Activated CD8-positive, alpha-beta T cell treated with anti-CD3 and anti-CD28 coated beads for 36 hours (primary cell): ENCODE measurements at regions not wholly inside any gene's neighbourhood (a gene's known extent, or its start where the extent isn't known, plus 50 kb on each side); places are given as distances from the start of the nearest gene placed in this dataset.

ENCODE experiments used
- ATAC-seq: fragments of 200-7000 bp; cut with Tn5 transposase; one replicate; pipeline ENCODE4 v1.10.0; 2021; ENCODE audit warnings: mild to moderate bottlenecking, moderate library complexity
- CTCF ChIA-PET: fragments of 350-600 bp; sonication (Branson Sonifier 250); formaldehyde crosslinking; loops from one replicate; lab custom pipeline; 2021; ENCODE audit warnings: antibody characterized with exemption; lab: Charles Lee
- POLR2A ChIA-PET: fragments of 350-600 bp; sonication (Branson Sonifier 250); formaldehyde crosslinking; loops from one replicate; lab custom pipeline; 2021; ENCODE audit warnings: antibody characterized with exemption; lab: Charles Lee
- DNase-seq: peaks from one replicate; pipeline ENCODE4 v3.0.0-alpha.2; 2020
- H3K27ac Mint-ChIP-seq: one replicate; pipeline ENCODE4 v1.8.0; 2021; ENCODE audit warnings: mild to moderate bottlenecking, mixed read lengths
- H3K27me3 Mint-ChIP-seq: one replicate; pipeline ENCODE4 v1.8.0; 2021; ENCODE audit warnings: mixed read lengths
- H3K36me3 Mint-ChIP-seq: one replicate; pipeline ENCODE4 v1.8.0; 2021; ENCODE audit warnings: low read depth, mixed read lengths
- H3K4me1 Mint-ChIP-seq: one replicate; pipeline ENCODE4 v1.8.0; 2021; ENCODE audit warnings: low read depth, mixed read lengths
- H3K4me3 Mint-ChIP-seq: one replicate; pipeline ENCODE4 v1.8.0; 2021; ENCODE audit warnings: mild to moderate bottlenecking, moderate library complexity, mixed read lengths
- H3K9me3 Mint-ChIP-seq: one replicate; pipeline ENCODE4 v1.8.0; 2021; ENCODE audit warnings: mixed read lengths
- CTCF ChIP-seq: fragments of 200-600 bp; IDR thresholded peaks from one replicate; pipeline ENCODE4 v1.8.0; 2022; ENCODE audit warnings: antibody characterized with exemption, mild to moderate bottlenecking
- intact Hi-C: fragments of 100-400 bp; cut with micrococcal nuclease; formaldehyde crosslinking; loops from one replicate; pipeline ENCODE4 v1.10.0; 2022

GRCh38 chr4:101670897-101671296 is 119.6 kb upstream of the BANK1 start:
- no peaks in the 10 kb centered on the region for H3K4me1 Mint-ChIP-seq
- TF ChIP-seq CTCF, result no peak
- POLR2A ChIA-PET, result no interaction called here

GRCh38 chr4:101670370-101670769 is 120.2 kb upstream of the BANK1 start:
- H3K27ac Mint-ChIP-seq, result no peak overlapping the region
- no peak for DNase-seq
- ChIA-PET CTCF (no interaction called here), POLR2A (no interaction called here)
- intact Hi-C loops, result no loop called here
- H3K4me1 Mint-ChIP-seq, result no peaks in the 10 kb centered on the region
- H3K9me3 Mint-ChIP-seq, result no peaks in the 10 kb centered on the region
- no peak for ATAC-seq
- H3K36me3 Mint-ChIP-seq, result no peaks in the 10 kb centered on the region
- peaks cover 2% of the 10 kb centered on the region for H3K27me3 Mint-ChIP-seq
- no peak for TF ChIP-seq CTCF
- no peak overlapping the region for H3K4me3 Mint-ChIP-seq

More at GRCh38 chr4:101670897-101671296, 119.6 kb upstream of the BANK1 start:
- intact Hi-C loops, result no loop called here
- Mint-ChIP-seq H3K27me3 (peaks cover 2% of the 10 kb centered on the region), H3K27ac (no peak overlapping the region), H3K36me3 (no peaks in the 10 kb centered on the region), H3K4me3 (no peak overlapping the region), H3K9me3 (no peaks in the 10 kb centered on the region)
- DNase-seq, result no peak
- CTCF ChIA-PET, result no interaction called here
- no peak for ATAC-seq

- Mint-ChIP-seq H3K27me3 (peaks cover 2% of the 10 kb centered on the region), H3K4me3 (no peak overlapping the region), H3K4me1 (no peaks in the 10 kb centered on the region), H3K36me3 (no peaks in the 10 kb centered on the region), H3K27ac (no peak overlapping the region), H3K9me3 (no peaks in the 10 kb centered on the region)
- no peak for ATAC-seq
- DNase-seq, result no peak
- intact Hi-C loops, result no loop called here
- TF ChIP-seq CTCF, result no peak
- POLR2A ChIA-PET, result no interaction called here
- CTCF ChIA-PET, result no interaction called here
These were observed 120.7 kb upstream of the BANK1 start for GRCh38 chr4:101669832-101670188.

GRCh38 chr4:101669138-101669831 is 121.2 kb upstream of the BANK1 start:
- H3K4me3 Mint-ChIP-seq, result no peak overlapping the region
- intact Hi-C loops, result no loop called here
- no peak for DNase-seq
- ATAC-seq, result no peak
- H3K9me3 Mint-ChIP-seq, result no peaks in the 10 kb centered on the region
- ChIA-PET POLR2A (interaction anchor here (0.6 kb wide), 1 partner anchor 426 kb away, joined by 3 read pairs; no protein-coding TSS in a partner anchor), CTCF (no interaction called here)
- no peak for TF ChIP-seq CTCF
- no peak overlapping the region for H3K27ac Mint-ChIP-seq
- H3K4me1 Mint-ChIP-seq, result no peaks in the 10 kb centered on the region
- H3K36me3 Mint-ChIP-seq, result no peaks in the 10 kb centered on the region
- H3K27me3 Mint-ChIP-seq, result peaks cover 2% of the 10 kb centered on the region

- Mint-ChIP-seq H3K27ac (no peak overlapping the region), H3K27me3 (peaks cover 2% of the 10 kb centered on the region), H3K9me3 (no peaks in the 10 kb centered on the region), H3K4me3 (no peak overlapping the region), H3K36me3 (no peaks in the 10 kb centered on the region), H3K4me1 (no peaks in the 10 kb centered on the region)
- TF ChIP-seq CTCF, result no peak
- ChIA-PET POLR2A (interaction anchor here (1.0 kb wide), 1 partner anchor 8 kb away, joined by 3 read pairs; no protein-coding TSS in a partner anchor), CTCF (no interaction called here)
- no peak for ATAC-seq
- DNase-seq, result no peak
- intact Hi-C loops, result no loop called here
These were observed 123.2 kb upstream of the BANK1 start for GRCh38 chr4:101667348-101667747.
